Left lung (tissue), 4 donors: ENCODE measurements at regions not wholly inside any gene's neighbourhood (a gene's known extent, or its start where the extent isn't known, plus 50 kb on each side); places are given as distances from the start of the nearest gene placed in this dataset.

ENCODE experiments used
- ATAC-seq: fragments of 200-7000 bp; cut with Tn5 transposase; one replicate; pipeline ENCODE4 v1.9.1; 2020; ENCODE audit warnings: moderate library complexity
- DNase-seq, 4 donors: peaks; one replicate each; pipeline ENCODE4 v3.0.0-alpha.2; 2013 to 2020
- H3K27ac ChIP-seq, 2 donors: fragments of 200-600 bp; sonication (generic) in 1 of 2; one replicate each; pipeline versions ENCODE4 v1.5.0 to v1.8.0; 2020 to 2021
- H3K27me3 ChIP-seq, 2 donors: fragments of 200-600 bp; sonication (generic) in 1 of 2; one replicate each; pipeline versions ENCODE4 v1.5.0 to v1.8.0; 2020 to 2021
- H3K36me3 ChIP-seq, 2 donors: fragments of 200-600 bp; sonication (generic) in 1 of 2; one replicate each; pipeline versions ENCODE4 v1.5.0 to v1.8.0; 2020 to 2021
- H3K4me1 ChIP-seq, 2 donors: fragments of 200-600 bp; one replicate each; pipeline ENCODE4 v1.8.0; 2021
- H3K4me3 ChIP-seq, 2 donors: fragments of 200-600 bp; sonication (generic) in 1 of 2; one replicate each; pipeline versions ENCODE4 v1.5.0 to v1.8.0; 2020 to 2021; ENCODE audit warnings: mild to moderate bottlenecking in 1 of 2
- H3K9me3 ChIP-seq, 2 donors: fragments of 200-600 bp; sonication (generic) in 1 of 2; one replicate each; pipeline versions ENCODE4 v1.5.0 to v1.8.0; 2020 to 2021
- intact Hi-C, 2 donors: fragments of 100-400 bp; cut with DNase I; formaldehyde crosslinking; loops; one replicate each; pipeline versions ENCODE4 v1.11.2 to v1.14.2; 2022
- TF ChIP-seq, protein P1 (sequence below), 2 donors: fragments of 200-600 bp; sonication (generic) in 1 of 2; IDR thresholded peaks; one replicate each; pipeline versions ENCODE4 v1.5.0 to v1.8.0; 2021; ENCODE audit warnings: antibody characterized with exemption in 2 of 2
- donor health status: DM: no; HTN: yes; CAD: no.
- donor health status: DM: no; HTN: no; CAD: no.

DNA sequence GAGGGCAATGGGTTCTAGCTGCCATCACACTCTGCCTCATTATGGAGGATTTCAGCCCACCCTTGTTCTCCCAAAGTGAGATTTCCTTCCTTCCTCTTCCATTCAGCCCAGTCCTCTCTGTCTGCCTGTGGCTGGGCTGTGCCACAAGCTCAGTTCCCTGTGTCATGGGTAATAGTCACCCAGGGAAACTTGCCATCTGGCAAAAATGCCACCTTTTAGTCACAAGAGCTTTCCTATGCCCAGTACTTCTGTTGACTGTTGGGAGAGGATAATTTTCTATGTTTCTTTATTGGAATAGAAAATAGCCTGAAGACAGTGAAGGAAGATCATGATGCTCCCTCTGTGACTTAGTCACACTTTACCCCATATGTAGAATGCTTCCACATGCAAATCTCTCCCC is 71.4 kb downstream of the TLR4 start:
- TF ChIP-seq, protein P1, sequence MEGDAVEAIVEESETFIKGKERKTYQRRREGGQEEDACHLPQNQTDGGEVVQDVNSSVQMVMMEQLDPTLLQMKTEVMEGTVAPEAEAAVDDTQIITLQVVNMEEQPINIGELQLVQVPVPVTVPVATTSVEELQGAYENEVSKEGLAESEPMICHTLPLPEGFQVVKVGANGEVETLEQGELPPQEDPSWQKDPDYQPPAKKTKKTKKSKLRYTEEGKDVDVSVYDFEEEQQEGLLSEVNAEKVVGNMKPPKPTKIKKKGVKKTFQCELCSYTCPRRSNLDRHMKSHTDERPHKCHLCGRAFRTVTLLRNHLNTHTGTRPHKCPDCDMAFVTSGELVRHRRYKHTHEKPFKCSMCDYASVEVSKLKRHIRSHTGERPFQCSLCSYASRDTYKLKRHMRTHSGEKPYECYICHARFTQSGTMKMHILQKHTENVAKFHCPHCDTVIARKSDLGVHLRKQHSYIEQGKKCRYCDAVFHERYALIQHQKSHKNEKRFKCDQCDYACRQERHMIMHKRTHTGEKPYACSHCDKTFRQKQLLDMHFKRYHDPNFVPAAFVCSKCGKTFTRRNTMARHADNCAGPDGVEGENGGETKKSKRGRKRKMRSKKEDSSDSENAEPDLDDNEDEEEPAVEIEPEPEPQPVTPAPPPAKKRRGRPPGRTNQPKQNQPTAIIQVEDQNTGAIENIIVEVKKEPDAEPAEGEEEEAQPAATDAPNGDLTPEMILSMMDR (IDR thresholded peaks at IDR 0.05): no peak
- no peak for DNase-seq
- intact Hi-C loops: no loop called here
- Histone ChIP-seq H3K27ac (no peak overlapping the region), H3K27me3 (no peaks in the 10 kb centered on the region), H3K4me1 (peaks cover 0 to 10% of the 10 kb centered on the region in 2 donors), H3K4me3 (no peak overlapping the region), H3K36me3 (no peaks in the 10 kb centered on the region), H3K9me3 (no peaks in the 10 kb centered on the region)
- ATAC-seq: no peak

DNA sequence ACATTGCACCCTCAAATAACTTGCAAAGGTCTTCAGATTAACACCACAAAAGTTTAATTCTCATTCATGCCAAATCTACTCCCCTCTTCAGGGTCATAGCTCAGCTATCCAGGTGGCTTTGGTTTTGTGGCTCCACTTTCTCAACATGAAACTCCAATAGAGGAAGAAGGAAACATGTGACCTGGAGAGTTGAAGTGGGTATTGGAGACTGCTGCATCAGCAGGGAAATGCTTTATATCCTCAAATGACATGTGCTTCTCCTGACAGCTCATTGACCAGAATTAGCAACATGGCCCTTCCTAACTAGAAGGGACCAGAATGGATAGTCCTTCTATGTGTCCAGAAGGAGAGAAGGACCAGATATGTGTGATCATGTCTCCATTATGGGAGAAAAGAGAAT is 73.6 kb downstream of the TLR4 start:
- no peaks in the 10 kb centered on the region for H3K27me3 ChIP-seq
- TF ChIP-seq, protein P1 (IDR thresholded peaks at IDR 0.05): no peak
- ATAC-seq (peak; percentile 46), DNase-seq (peak in 1 of 4 donors; percentile 4)
- no peaks in the 10 kb centered on the region for H3K36me3 ChIP-seq
- peaks cover 0 to 17% of the 10 kb centered on the region in 2 donors for H3K4me1 ChIP-seq
- intact Hi-C loops: no loop called here
- H3K27ac ChIP-seq: no peak overlapping the region
- no peaks in the 10 kb centered on the region for H3K9me3 ChIP-seq
- H3K4me3 ChIP-seq: no peak overlapping the region

DNA sequence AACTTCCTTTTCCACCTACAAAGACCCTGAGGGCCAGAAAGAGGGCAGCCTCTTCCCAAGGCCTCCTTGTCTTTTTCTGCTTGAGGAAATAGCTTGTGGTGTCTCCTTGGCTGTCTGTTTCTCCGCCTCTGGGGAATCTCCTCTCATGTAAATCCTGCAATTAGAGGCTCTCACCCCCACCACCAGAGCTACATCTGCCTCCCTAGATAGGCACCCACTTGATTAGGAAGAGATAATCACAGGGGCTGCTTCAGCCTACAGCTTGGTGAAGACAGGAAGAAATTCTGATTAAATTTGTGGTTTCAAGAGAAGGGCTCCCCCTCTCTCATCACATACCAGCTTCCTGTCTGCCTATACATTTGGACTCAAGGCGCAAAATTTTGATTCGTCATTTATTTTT is 75.6 kb downstream of the TLR4 start:
- intact Hi-C loops: no loop called here
- H3K4me3 ChIP-seq: no peak overlapping the region
- TF ChIP-seq, protein P1 (IDR thresholded peaks at IDR 0.05): no peak
- no peak overlapping the region for H3K27ac ChIP-seq
- DNase-seq: no peak
- ATAC-seq: no peak
- peaks cover 0 to 32% of the 10 kb centered on the region in 2 donors for H3K4me1 ChIP-seq
- H3K27me3 ChIP-seq: no peaks in the 10 kb centered on the region
- H3K36me3 ChIP-seq: no peaks in the 10 kb centered on the region
- no peaks in the 10 kb centered on the region for H3K9me3 ChIP-seq

DNA sequence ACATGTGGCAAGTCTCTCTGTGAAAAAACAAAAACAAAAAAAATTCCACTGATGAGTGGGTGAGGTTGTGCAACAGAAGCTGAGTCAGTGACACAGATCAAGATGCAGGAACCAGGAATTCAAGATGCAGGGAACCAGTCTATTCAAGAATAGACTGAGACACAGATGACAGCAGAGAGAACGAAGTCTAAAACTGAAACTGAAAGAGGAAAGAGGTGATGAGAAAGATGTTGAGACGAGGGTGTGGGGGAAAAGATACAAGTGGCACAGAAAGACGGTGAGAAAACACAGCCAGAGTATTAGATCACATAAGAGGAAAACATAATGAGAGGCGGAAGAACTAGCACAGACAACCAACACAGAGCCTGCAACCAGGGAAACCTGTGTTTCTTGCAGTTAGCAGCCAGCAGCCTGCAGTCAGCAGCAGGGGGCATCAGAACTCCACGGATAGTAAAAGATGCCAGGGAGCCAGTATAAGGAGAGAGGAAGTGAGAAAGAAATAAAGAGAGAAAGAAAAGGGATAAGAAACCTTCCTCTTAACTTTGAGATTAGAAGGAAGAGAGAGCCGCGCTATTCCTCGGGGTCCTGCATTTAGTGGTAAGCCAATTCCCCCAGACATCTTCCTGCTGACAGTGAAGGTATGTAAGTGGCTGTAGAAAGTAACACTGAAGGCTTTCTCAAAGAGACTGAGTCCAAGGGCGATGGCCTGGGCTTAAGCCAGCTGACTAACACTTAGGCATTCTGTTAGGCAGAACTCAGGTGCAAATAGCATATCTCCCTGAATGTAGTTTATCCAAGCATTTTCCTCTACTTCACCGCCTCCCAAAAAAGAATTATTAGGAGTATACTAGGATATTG is 79.0 kb downstream of the TLR4 start:
- Histone ChIP-seq H3K36me3 (no peaks in the 10 kb centered on the region), H3K9me3 (no peaks in the 10 kb centered on the region), H3K4me1 (peaks cover 0 to 32% of the 10 kb centered on the region in 2 donors), H3K27ac (peak overlapping the region in 1 of 2 donors; percentile 84), H3K4me3 (peak overlapping the region; percentile 15 to 34), H3K27me3 (no peaks in the 10 kb centered on the region)
- ATAC-seq (peak; percentile 97), DNase-seq (peak; percentile 27 to 73 (median 66))
- intact Hi-C loops: no loop called here
- TF ChIP-seq, protein P1 (IDR thresholded peaks at IDR 0.05): peak; percentile 46 to 65

DNA sequence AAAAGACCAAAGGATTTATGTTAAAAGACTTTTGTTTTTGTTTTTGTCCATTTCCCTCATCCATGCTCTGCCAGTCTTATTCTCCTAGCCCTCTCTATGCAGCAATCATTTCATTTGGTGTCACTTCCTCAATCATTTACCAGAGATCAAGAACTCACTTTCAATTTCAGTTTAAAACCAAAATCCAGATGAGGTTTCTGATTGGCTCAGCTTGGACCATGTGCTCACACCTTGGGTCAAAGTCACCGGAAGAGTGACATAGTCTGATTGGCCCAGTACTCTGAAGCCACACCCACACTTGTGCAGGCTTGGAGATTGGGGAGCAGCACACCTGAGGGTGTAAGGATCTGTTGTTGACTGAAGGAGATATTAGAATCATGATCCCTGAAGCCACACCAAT is 79.6 kb downstream of the TLR4 start:
- peak overlapping the region in 1 of 2 donors; percentile 84 for H3K27ac ChIP-seq
- intact Hi-C loops: no loop called here

More for the DNA sequence above, 79.6 kb downstream of the TLR4 start:
- Histone ChIP-seq H3K36me3 (no peaks in the 10 kb centered on the region), H3K9me3 (no peaks in the 10 kb centered on the region), H3K4me3 (peak overlapping the region in 1 of 2 donors; percentile 34), H3K27me3 (no peaks in the 10 kb centered on the region), H3K4me1 (peaks cover 0 to 32% of the 10 kb centered on the region in 2 donors)
- ATAC-seq: peak; percentile 50
- TF ChIP-seq, protein P1 (IDR thresholded peaks at IDR 0.05): no peak
- no peak for DNase-seq
